Hippocampal formation (tissue), 2 donors: ENCODE measurements at regions not wholly inside any gene's neighbourhood (a gene's known extent, or its start where the extent isn't known, plus 50 kb on each side); places are given as distances from the start of the nearest gene placed in this dataset.

Source experiments
- DNase-seq, 2 donors: peaks; one replicate each; lab custom pipeline; 2025; lab: John Stamatoyannopoulos, UW

GRCh38 chr18:69109686-69110085 lies 291.0 kb upstream of the DOK6 start:
- no peak for DNase-seq

DNA sequence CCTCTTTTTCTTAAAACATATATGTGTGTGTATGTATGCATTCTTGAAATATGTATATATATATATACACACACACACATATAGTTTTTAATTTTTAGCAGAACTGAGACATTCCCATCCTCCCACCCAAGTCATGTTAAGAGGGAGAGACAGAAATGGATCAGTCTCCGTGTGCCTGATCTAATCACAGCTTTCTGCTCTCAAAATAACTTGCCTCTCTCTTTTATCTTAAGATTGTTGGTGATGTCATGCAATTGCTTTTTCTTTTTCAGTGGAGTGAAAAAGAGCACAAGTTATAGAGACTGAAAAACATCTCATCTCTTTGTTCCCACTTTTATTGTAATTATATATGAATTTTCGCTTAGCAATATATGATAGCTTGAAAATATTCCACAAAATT lies 279.9 kb upstream of the DOK6 start:
- DNase-seq: no peak

DNA sequence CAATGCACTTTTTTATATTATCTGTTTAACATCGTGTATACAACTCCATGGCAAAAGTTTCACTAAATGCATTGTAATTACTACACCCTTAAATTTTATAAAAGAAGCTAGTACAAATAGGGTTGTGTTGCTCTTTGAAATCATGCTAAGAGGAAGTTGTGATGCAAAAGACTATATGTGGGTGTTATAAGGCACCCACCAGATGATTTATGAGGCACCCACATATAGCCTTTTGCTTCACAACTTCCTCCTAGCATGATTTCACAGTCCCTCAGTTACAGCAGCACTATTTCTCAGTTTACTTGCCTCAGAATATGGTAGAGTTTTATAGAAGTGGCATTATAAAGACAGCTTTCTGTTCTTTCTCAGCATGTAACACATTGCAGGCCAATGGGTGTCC lies 277.3 kb upstream of the DOK6 start:
- no peak for DNase-seq

DNA sequence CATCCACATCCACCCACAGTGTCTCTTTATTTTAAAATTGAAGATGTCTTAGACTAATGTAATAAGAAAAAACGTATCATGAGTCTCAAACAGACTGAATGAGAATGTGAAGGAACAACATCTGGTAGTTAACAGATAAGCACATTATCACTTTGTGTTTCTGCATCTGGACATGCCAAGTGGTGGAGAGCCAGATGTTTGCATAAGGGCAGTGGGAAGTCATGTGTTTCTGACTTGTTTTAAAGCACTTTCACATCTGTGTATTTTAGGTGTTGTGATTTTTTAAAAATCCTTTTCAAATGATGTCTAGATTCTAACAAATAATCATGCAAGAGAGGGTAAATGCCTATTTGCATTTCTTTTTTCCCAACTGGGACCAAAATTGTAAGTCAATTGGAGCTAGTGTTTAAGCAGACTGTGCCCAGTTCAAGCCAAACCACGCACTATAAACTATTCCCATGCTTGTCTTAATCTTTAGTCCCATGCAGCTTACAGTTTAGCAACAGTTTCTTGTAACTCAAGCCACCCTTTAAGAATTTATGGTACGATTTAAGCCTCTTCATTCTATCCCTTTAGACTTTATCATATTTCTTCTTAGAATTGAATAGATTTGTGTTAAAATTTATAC lies 272.7 kb upstream of the DOK6 start:
- no peak for DNase-seq

- no peak for DNase-seq
Measured at GRCh38 chr18:69128566-69128965, 272.1 kb upstream of the DOK6 start.

- no peak for DNase-seq
Measured at GRCh38 chr18:69128978-69129377, 271.7 kb upstream of the DOK6 start.

- DNase-seq: no peak
Measured at GRCh38 chr18:69138088-69138487, 262.6 kb upstream of the DOK6 start.

GRCh38 chr18:69143084-69143483 lies 257.6 kb upstream of the DOK6 start:
- no peak for DNase-seq

DNA sequence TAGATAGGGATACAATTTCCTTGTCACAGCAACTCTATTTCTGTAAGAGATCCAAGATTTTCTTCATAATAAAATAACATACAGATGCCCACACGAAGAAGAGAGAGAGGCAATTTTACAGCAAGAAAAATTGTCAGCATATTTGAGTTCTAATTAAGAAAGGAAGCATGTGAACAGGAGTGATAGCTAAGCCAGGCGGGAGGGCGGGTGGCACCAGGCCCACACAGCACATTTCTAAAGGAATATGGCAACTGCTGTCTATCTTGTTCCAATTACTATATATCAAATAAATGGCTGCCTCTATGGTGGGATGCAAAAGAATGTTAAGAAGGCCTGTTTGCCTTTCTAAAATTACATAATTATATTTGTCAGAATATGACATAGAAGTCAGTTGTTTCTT lies 248.3 kb upstream of the DOK6 start:
- DNase-seq: no peak

- DNase-seq: no peak
Measured at GRCh38 chr18:69157906-69158305, 242.8 kb upstream of the DOK6 start.

DNA sequence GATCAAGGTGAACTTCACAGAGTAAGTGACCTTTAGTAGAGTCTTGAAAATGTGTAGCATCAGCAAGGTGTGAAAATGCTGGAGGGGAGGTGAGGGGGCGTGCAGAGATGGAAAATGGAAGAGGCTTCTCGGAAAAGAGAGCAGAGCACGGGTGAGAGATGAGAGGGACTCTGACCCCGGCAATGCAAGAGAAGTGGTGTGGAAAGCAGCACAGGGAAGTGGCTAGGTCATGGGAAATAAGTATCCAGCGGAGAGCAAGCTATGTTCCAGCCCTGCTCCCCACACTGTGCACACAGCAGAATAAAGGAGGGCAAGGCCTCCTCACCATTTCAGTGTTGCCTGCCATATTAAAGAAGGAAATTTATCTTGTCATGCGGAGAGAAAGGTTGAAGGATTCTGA lies 241.7 kb upstream of the DOK6 start:
- no peak for DNase-seq

GRCh38 chr18:69161383-69162028 lies 239.2 kb upstream of the DOK6 start:
- peak in 1 of 2 donors; percentile 13 for DNase-seq

DNA sequence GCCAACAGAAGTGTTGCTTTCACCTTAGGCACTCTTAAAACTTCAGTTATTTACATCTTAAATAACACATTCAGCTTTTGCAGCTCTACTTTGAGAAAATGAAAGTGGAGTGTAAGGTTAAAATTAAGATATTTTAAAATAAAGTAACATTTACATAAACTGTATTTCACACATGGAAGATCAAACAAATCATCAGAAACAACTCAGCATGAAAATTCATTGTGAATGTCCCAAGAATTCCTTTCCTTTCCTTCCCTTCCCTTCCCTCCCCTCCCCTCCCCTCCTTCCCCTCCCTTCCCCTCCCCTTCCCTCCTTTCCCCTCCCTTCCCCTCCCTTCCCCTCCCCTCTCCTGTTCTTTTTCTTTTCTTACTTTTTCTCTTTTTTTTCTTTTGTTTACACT lies 238.0 kb upstream of the DOK6 start:
- DNase-seq: no peak

GRCh38 chr18:69172046-69172445 lies 228.6 kb upstream of the DOK6 start:
- no peak for DNase-seq

DNA sequence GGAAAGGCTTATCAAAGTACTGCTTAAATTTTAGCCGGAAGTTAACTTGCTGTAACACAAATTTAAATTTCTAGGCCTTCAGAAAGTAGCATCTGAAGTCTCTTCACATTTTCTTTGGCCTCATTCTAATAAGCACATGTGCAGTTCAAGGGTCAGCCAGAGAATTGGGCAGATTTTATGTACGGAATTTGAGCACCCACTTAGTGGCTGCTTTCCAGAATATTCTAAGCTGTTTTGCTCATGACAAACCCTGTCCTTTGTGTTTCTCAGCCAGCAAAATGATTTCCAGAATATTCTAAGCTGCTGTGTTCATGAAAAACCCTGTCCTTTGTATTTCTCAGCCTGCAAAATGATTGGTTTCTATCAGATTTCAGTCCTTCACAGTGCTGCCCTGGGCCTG lies 225.0 kb upstream of the DOK6 start:
- no peak for DNase-seq

DNA sequence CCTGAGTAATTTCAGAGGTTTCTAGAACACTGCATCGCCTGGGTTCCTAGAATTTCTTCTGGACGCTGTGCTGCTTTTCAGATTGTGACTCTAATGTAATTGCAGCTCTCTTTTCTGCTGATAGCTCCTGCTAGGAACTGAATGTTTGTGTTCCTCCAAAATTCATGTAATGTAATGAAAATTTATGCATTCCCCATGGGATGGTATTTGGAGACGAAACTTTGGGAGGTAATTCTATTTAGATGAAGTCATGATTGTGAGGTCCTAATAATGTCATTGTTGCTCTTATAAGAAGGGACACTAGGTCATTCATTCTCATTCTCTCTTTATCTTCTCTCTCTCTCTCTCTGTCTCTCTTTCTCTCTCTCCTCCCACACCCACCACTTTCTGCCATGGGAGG lies 223.9 kb upstream of the DOK6 start:
- no peak for DNase-seq

- DNase-seq: no peak
Measured at GRCh38 chr18:69177702-69178101, 223.0 kb upstream of the DOK6 start.

GRCh38 chr18:69186162-69186561 lies 214.5 kb upstream of the DOK6 start:
- DNase-seq: no peak

DNA sequence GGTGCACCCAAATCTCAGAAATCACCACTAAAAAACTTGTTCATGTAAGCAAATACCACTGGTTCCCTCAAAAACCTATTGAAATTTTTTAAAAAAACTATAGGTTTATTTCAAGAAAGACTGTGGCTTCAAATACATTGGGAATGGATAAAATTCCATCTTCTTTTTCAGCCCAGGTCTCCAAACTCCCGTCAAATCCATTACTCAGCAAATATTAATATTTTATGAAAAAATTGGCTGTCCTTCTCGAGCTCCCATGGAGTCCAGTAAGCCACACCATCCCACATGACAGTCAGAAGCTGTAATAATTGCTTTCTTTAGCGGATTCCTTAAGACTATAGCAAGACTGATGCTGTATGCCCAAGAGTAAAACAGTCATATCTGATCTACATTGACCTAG lies 204.4 kb upstream of the DOK6 start:
- DNase-seq: no peak

- DNase-seq: no peak
Measured at GRCh38 chr18:69205925-69206324, 194.8 kb upstream of the DOK6 start.

- no peak for DNase-seq
Measured at GRCh38 chr18:69208545-69208944, 192.1 kb upstream of the DOK6 start.

- DNase-seq: peak in 1 of 2 donors; percentile 7
Measured at GRCh38 chr18:69209761-69210160, 190.9 kb upstream of the DOK6 start.

- DNase-seq: no peak
Measured at GRCh38 chr18:69213842-69214241, 186.8 kb upstream of the DOK6 start.

DNA sequence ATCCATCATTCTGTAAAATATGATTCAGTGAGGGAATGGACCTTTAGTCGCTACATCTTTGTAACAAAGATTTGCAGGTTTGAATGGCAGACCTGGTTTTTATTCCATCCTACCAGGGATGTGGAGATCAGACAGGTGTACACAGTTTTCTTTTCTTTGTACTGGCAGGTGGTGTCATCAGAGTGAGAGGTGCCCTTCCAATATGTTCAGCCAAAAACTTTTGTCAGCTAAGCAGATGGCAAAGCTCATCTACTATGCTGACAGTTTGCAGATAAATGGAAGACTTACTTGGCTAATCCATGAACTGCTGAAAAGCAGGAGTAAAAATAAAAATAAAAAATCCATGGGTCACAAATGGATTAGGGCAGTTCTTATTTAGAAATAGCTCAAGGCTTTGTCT lies 185.5 kb upstream of the DOK6 start:
- DNase-seq: no peak
